Activated CD4-positive, alpha-beta memory T cell treated with anti-CD3 and anti-CD28 coated beads, Interleukin-2, amount 10 ng/mL, durations not matched to agents 7 days and 5 days (primary cell): ENCODE measurements at regions not wholly inside any gene's neighbourhood (a gene's known extent, or its start where the extent isn't known, plus 50 kb on each side); places are given as distances from the start of the nearest gene placed in this dataset.
"Not testable (repeated sequence)": the region's sequence is repeated elsewhere in the genome, so short reads cannot be mapped to it uniquely, and the experiment has no call there.

Experiments
- CTCF ChIA-PET: fragments of 350-600 bp; sonication (Branson Sonifier 250); formaldehyde crosslinking; loops from one replicate; lab custom pipeline; 2021; ENCODE audit warnings: antibody characterized with exemption, inconsistent platforms; lab: Charles Lee
- POLR2A ChIA-PET: fragments of 350-600 bp; sonication (Branson Sonifier 250); formaldehyde crosslinking; loops from one replicate; lab custom pipeline; 2021; ENCODE audit warnings: antibody characterized with exemption; lab: Charles Lee
- DNase-seq: peaks from one replicate; pipeline ENCODE4 v3.0.0-alpha.2; 2020
- H3K27ac Mint-ChIP-seq: one replicate; pipeline ENCODE4 v1.8.0; 2021; ENCODE audit warnings: mild to moderate bottlenecking, mixed read lengths
- H3K27me3 Mint-ChIP-seq: one replicate; pipeline ENCODE4 v1.8.0; 2021; ENCODE audit warnings: mixed read lengths
- H3K36me3 Mint-ChIP-seq: one replicate; pipeline ENCODE4 v1.8.0; 2021; ENCODE audit warnings: low read depth, mixed read lengths
- H3K4me1 Mint-ChIP-seq: one replicate; pipeline ENCODE4 v1.8.0; 2021; ENCODE audit warnings: mixed read lengths
- H3K4me3 Mint-ChIP-seq: one replicate; pipeline ENCODE4 v1.8.0; 2021; ENCODE audit warnings: mild to moderate bottlenecking, mixed read lengths
- H3K9me3 Mint-ChIP-seq: one replicate; pipeline ENCODE4 v1.8.0; 2021; ENCODE audit warnings: mixed read lengths

GRCh38 chr12:125861299-125862281 is 796.4 kb downstream of the AACS start:
- no peak overlapping the region for H3K27ac Mint-ChIP-seq
- H3K4me3 Mint-ChIP-seq: no peak overlapping the region
- no peaks in the 10 kb centered on the region for H3K27me3 Mint-ChIP-seq
- ChIA-PET POLR2A (no interaction called here), CTCF (no interaction called here)
- no peaks in the 10 kb centered on the region for H3K36me3 Mint-ChIP-seq
- no peak for DNase-seq
- peaks cover 9% of the 10 kb centered on the region for H3K9me3 Mint-ChIP-seq
- H3K4me1 Mint-ChIP-seq: no peaks in the 10 kb centered on the region

GRCh38 chr12:125865236-125865635 is 800.0 kb downstream of the AACS start:
- H3K4me1 Mint-ChIP-seq, H3K4me3 Mint-ChIP-seq, CTCF ChIA-PET, H3K9me3 Mint-ChIP-seq, POLR2A ChIA-PET, H3K27ac Mint-ChIP-seq, H3K36me3 Mint-ChIP-seq, H3K27me3 Mint-ChIP-seq, DNase-seq: not testable (repeated sequence)

GRCh38 chr12:125871811-125872594 is 806.8 kb downstream of the AACS start:
- Mint-ChIP-seq H3K9me3 (peaks cover 2% of the 10 kb centered on the region), H3K36me3 (no peaks in the 10 kb centered on the region), H3K4me3 (no peak overlapping the region), H3K27me3 (no peaks in the 10 kb centered on the region), H3K4me1 (no peaks in the 10 kb centered on the region), H3K27ac (no peak overlapping the region)
- CTCF ChIA-PET: no interaction called here
- POLR2A ChIA-PET: no interaction called here
- DNase-seq: no peak

- Mint-ChIP-seq H3K4me3 (no peak overlapping the region), H3K27me3 (no peaks in the 10 kb centered on the region), H3K36me3 (no peaks in the 10 kb centered on the region), H3K27ac (no peak overlapping the region), H3K9me3 (peaks cover 2% of the 10 kb centered on the region), H3K4me1 (no peaks in the 10 kb centered on the region)
- POLR2A ChIA-PET: no interaction called here
- CTCF ChIA-PET: no interaction called here
- no peak for DNase-seq
Measured at GRCh38 chr12:125873016-125873415, 807.8 kb downstream of the AACS start.

GRCh38 chr12:125878483-125878882 is 813.2 kb downstream of the AACS start:
- POLR2A ChIA-PET: no interaction called here
- CTCF ChIA-PET: no interaction called here

GRCh38 chr12:125882141-125882540 is 816.9 kb downstream of the AACS start:
- H3K27ac Mint-ChIP-seq: no peak overlapping the region
- H3K4me1 Mint-ChIP-seq: no peaks in the 10 kb centered on the region
- POLR2A ChIA-PET: no interaction called here
- no peaks in the 10 kb centered on the region for H3K27me3 Mint-ChIP-seq
- DNase-seq: no peak
- peaks cover 2% of the 10 kb centered on the region for H3K9me3 Mint-ChIP-seq
- no peaks in the 10 kb centered on the region for H3K36me3 Mint-ChIP-seq
- CTCF ChIA-PET: no interaction called here
- H3K4me3 Mint-ChIP-seq: no peak overlapping the region

More at GRCh38 chr12:125878483-125878882, 813.2 kb downstream of the AACS start:
- H3K4me1 Mint-ChIP-seq: no peaks in the 10 kb centered on the region
- H3K27me3 Mint-ChIP-seq: no peaks in the 10 kb centered on the region
- H3K9me3 Mint-ChIP-seq: peaks cover 2% of the 10 kb centered on the region
- H3K4me3 Mint-ChIP-seq: no peak overlapping the region
- no peak for DNase-seq
- H3K27ac Mint-ChIP-seq: no peak overlapping the region
- H3K36me3 Mint-ChIP-seq: no peaks in the 10 kb centered on the region

GRCh38 chr12:125888921-125889320 is 823.7 kb downstream of the AACS start:
- DNase-seq: no peak
- no peaks in the 10 kb centered on the region for H3K4me1 Mint-ChIP-seq
- H3K36me3 Mint-ChIP-seq: no peaks in the 10 kb centered on the region
- POLR2A ChIA-PET: no interaction called here
- no peaks in the 10 kb centered on the region for H3K27me3 Mint-ChIP-seq
- no peak overlapping the region for H3K27ac Mint-ChIP-seq
- CTCF ChIA-PET: no interaction called here
- peaks cover 5% of the 10 kb centered on the region for H3K9me3 Mint-ChIP-seq
- H3K4me3 Mint-ChIP-seq: no peak overlapping the region

GRCh38 chr12:125889742-125890141 is 824.5 kb downstream of the AACS start:
- no peaks in the 10 kb centered on the region for H3K4me1 Mint-ChIP-seq
- H3K9me3 Mint-ChIP-seq: peaks cover 3% of the 10 kb centered on the region
- H3K27me3 Mint-ChIP-seq: no peaks in the 10 kb centered on the region
- H3K36me3 Mint-ChIP-seq: no peaks in the 10 kb centered on the region
- H3K4me3 Mint-ChIP-seq: no peak overlapping the region
- ChIA-PET POLR2A (no interaction called here), CTCF (no interaction called here)
- DNase-seq: no peak
- no peak overlapping the region for H3K27ac Mint-ChIP-seq

GRCh38 chr12:125890366-125890905 is 825.2 kb downstream of the AACS start:
- peaks cover 3% of the 10 kb centered on the region for H3K9me3 Mint-ChIP-seq
- POLR2A ChIA-PET: no interaction called here

GRCh38 chr12:125890971-125891370 is 825.7 kb downstream of the AACS start:
- ChIA-PET POLR2A (no interaction called here), CTCF (no interaction called here)
- H3K27me3 Mint-ChIP-seq: no peaks in the 10 kb centered on the region
- H3K4me1 Mint-ChIP-seq: no peaks in the 10 kb centered on the region
- no peaks in the 10 kb centered on the region for H3K36me3 Mint-ChIP-seq
- H3K9me3 Mint-ChIP-seq: peaks cover 3% of the 10 kb centered on the region
- H3K4me3 Mint-ChIP-seq: no peak overlapping the region
- no peak overlapping the region for H3K27ac Mint-ChIP-seq
- no peak for DNase-seq

More at GRCh38 chr12:125890366-125890905, 825.2 kb downstream of the AACS start:
- Mint-ChIP-seq H3K27me3 (no peaks in the 10 kb centered on the region), H3K36me3 (no peaks in the 10 kb centered on the region), H3K27ac (no peak overlapping the region), H3K4me1 (no peaks in the 10 kb centered on the region), H3K4me3 (no peak overlapping the region)
- CTCF ChIA-PET: no interaction called here
- DNase-seq: no peak

GRCh38 chr12:125892276-125892675 is 827.0 kb downstream of the AACS start:
- ChIA-PET POLR2A (no interaction called here), CTCF (no interaction called here)
- Mint-ChIP-seq H3K4me1 (no peaks in the 10 kb centered on the region), H3K4me3 (no peak overlapping the region), H3K27me3 (no peaks in the 10 kb centered on the region), H3K36me3 (no peaks in the 10 kb centered on the region), H3K27ac (no peak overlapping the region), H3K9me3 (peaks cover 3% of the 10 kb centered on the region)
- DNase-seq: no peak

GRCh38 chr12:125902991-125903390 is 837.8 kb downstream of the AACS start:
- no peak for DNase-seq
- no peak overlapping the region for H3K4me3 Mint-ChIP-seq
- H3K4me1 Mint-ChIP-seq: no peaks in the 10 kb centered on the region
- H3K27ac Mint-ChIP-seq: no peak overlapping the region
- no peaks in the 10 kb centered on the region for H3K36me3 Mint-ChIP-seq
- no peaks in the 10 kb centered on the region for H3K27me3 Mint-ChIP-seq
- ChIA-PET CTCF (no interaction called here), POLR2A (no interaction called here)
- H3K9me3 Mint-ChIP-seq: peaks cover 4% of the 10 kb centered on the region

GRCh38 chr12:125907351-125907750 is 842.1 kb downstream of the AACS start:
- Mint-ChIP-seq H3K4me3 (no peak overlapping the region), H3K4me1 (no peaks in the 10 kb centered on the region), H3K36me3 (no peaks in the 10 kb centered on the region), H3K27me3 (no peaks in the 10 kb centered on the region), H3K9me3 (peaks cover 7% of the 10 kb centered on the region), H3K27ac (no peak overlapping the region)
- CTCF ChIA-PET: no interaction called here
- DNase-seq: no peak
- POLR2A ChIA-PET: no interaction called here
